ENCODE measurements at regions not wholly inside any gene's neighbourhood (a gene's known extent, or its start where the extent isn't known, plus 50 kb on each side); places are given as distances from the start of the nearest gene placed in this dataset.
A peak's percentile ranks its signal among the peaks of the same experiment; 100 is the strongest.
"Not testable (repeated sequence)": the region's sequence is repeated elsewhere in the genome, so short reads cannot be mapped to it uniquely, and the experiment has no call there.

DNA sequence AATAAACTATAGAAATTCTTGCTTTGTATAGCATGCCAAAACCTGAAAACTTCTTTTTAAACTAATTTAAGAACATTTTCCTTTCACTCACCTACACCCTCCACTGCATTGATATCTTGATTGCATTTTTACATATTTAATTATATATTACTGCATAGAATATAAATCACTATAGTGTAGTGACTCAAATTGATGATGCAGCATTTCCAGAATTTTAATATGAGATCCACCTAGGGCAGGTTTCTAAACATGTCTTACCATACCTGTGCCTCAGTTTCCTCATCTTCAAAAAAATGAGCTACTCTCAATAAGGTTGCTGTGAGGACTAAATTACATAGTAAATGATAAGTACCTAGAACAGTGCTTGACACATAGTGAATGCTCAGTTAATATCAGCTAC lies 881.5 kb downstream of the RPS29 start:
- intact Hi-C loops (cut with DNase I): no loop called here
- ATAC-seq (no peak), DNase-seq (no peak)

GRCh38 chr14:48703728-48704467 lies 882.3 kb downstream of the RPS29 start:
- peak; percentile 81 to 95 for ATAC-seq

GRCh38 chr14:48697362-48697761 lies 888.8 kb downstream of the RPS29 start:
- DNase-seq: peak; percentile 6
- ATAC-seq; intact Hi-C loops (cut with DNase I): not testable (repeated sequence)

More at GRCh38 chr14:48703728-48704467, 882.3 kb downstream of the RPS29 start:
- DNase-seq: no peak
- intact Hi-C loops (cut with DNase I): no loop called here

DNA sequence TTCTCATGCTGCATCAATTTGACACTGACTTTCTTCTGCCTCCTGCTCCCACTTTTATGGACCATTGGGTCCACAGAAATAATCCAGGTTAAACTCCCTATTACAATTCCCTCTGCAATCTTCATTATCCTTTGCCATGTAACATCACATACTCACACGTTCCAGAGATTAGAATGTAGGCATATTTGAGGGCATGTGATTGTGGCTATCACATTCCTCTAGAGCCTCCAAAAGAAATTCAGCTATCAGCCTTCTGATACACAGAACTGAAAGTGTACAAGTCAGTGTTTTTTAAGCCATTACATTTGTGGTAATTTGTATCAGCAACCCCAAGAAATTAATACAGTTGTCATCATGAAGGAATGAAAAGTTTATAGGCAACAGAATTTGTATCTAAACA lies 892.4 kb downstream of the RPS29 start:
- ATAC-seq: no peak
- intact Hi-C loops (cut with DNase I): no loop called here
- DNase-seq: no peak

GRCh38 chr14:48690349-48690748 lies 895.8 kb downstream of the RPS29 start:
- ATAC-seq: no peak
- intact Hi-C loops (cut with DNase I): no loop called here
- DNase-seq: no peak

DNA sequence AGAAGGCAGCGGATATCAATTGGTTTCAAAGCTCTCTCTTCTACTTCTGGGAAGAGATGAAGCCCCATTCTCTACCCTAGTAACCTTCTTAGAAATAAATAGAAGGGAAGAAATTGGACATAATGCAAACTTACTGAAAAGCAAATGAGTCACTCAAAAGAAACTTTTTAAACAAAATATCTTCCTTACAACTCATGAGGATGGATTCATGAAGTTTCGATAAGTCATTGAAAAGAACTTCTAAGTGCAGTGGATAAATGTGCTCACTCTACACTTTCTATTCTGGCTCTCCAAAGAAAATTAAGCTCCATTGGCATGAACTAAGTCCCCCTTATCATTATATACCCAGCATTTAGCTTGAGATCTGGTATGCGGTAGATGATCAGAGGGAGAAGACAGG lies 899.5 kb downstream of the RPS29 start:
- DNase-seq (no peak), ATAC-seq (no peak)
- intact Hi-C loops (cut with DNase I): no loop called here

GRCh38 chr14:48672506-48672905 lies 913.7 kb downstream of the RPS29 start:
- ATAC-seq (no peak), DNase-seq (no peak)
- intact Hi-C loops (cut with DNase I): no loop called here

DNA sequence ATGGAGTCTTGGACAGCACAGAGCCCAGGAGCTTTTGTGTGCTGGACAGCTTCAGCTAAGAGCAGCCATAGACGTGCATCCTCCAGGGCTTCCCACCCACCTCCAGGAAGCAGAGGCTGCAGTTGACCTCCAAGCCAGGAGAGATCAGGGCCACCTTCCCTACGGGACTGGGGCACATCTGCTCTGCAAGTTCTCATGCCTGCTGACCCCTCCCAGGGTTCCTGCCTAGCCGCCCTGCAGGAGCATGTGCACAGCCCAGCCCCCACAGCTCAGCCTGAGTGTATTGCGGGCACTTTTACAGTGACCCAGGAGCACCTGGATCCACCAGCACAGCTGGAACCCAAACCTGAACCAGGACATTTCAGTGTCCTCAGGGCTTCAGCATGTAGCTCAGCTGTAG lies 915.2 kb downstream of the RPS29 start:
- no peak for DNase-seq
- intact Hi-C loops (cut with DNase I): no loop called here
- ATAC-seq: no peak

DNA sequence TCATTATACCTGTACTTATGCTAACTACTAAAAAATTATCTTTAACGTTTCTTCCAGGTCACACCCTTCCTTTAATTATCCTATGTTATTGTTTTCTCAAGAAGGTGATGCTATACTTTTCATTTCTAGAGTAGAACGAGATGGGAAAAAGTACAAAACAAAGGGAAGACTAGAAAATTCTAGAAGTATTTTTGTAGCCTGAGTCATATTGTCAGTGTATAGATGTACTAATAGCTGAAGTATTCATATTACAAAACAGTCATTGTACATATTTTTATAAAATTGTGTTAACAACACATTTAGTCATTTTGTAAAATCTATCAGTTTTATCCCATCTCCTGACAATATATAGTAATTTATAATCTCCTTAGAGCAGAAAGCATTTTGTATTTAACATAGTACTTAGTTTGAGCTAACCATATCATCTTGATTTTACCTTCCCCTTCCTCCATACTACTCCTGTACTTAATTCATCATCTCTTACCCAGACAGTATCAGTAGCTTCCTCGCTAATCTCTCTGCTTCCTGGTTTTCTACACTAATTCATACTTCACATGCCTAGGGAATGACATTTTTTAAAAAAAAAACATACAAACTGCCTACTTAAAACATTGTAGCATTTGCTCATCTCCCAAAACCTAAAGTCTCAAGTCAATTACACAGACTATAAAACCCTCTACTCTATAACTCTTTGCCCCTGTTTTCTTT lies 920.9 kb downstream of the RPS29 start:
- intact Hi-C loops (cut with DNase I): no loop called here
- DNase-seq: no peak
- no peak for ATAC-seq

GRCh38 chr14:48643241-48643640 lies 942.9 kb downstream of the RPS29 start:
- ATAC-seq (no peak), DNase-seq (no peak)
- intact Hi-C loops (cut with DNase I): no loop called here

DNA sequence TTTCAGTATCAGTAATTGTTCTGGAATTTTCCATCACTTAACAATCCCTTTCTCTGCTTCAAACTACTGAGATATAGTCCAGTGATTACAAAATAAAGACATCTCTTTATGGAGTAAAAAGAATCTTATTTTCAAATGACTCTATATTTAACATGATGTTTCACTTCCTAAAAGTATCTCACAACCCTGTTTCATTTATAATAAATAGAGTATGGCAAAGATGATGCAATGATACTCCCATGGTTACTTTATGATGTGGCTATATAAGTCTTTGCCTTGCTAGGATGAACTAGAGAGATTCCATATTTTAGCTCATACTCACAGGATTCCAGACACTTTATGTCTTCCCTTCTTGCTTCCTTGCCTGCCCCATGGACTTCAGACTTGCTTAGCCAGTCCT lies 953.5 kb upstream of the MDGA2 start:
- no peak for ATAC-seq
- intact Hi-C loops (cut with DNase I): no loop called here
- no peak for DNase-seq

DNA sequence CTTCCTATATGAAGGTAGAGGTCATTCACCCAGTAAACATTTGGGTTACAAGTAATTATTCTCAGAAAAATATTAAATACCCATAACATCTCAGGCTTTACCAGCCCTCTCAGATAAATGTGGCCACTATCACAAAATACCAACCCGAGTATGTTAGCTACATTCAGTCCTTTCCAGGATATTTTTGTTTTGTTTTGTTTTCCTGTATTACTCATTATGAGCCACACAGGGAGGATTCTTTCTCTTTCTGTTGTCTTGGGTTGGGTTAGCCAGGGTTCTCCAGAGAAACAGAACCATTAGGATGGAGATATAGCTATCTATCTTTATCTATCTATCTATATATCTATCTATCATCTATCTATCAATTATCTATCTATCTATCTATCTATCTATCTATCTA lies 947.6 kb upstream of the MDGA2 start:
- no peak for DNase-seq
- intact Hi-C loops (cut with DNase I): no loop called here
- ATAC-seq: no peak

DNA sequence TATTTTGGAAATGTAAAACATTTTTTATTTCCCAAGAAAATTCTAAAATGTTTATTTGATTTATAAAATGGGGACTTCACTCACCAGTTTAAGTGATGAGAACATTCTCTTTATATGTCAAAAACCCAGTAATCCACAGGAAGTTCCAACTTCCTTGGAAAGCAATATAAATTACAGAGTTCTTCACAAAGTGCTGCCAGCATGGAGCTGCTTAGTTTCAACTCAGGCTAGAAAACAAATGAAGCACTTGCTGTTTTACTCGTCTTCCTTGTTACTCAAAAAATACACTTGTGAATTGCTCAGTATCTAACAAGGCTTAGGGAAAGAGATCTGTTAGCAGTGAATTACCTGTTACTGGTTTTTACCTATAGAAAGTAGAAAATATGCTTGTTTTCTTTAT lies 942.7 kb upstream of the MDGA2 start:
- no peak for ATAC-seq
- intact Hi-C loops (cut with DNase I): no loop called here
- DNase-seq: no peak

DNA sequence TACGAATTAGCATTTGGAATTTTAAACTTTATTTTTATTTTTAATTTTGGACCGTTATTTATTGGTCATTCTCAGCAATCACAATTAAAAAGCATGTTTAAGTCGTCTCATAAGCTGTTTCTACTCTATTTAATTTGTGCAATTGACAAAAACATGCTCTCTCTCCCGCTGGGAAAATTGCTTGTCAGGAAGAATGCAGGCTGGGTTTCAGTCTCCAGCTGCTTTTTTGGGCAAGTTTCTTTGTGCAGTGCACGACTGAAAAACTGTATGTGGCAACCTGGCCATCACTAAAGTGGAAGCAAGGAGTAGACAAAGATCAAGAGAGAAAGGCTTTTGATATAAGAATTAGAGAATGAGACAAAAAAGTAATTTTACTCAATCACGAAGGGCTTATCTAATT lies 941.5 kb upstream of the MDGA2 start:
- DNase-seq: no peak

GRCh38 chr14:48615618-48616017 lies 940.2 kb upstream of the MDGA2 start:
- DNase-seq (no peak), ATAC-seq (no peak)
- intact Hi-C loops (cut with DNase I): no loop called here

More for the DNA sequence above, 941.5 kb upstream of the MDGA2 start:
- intact Hi-C loops (cut with DNase I): no loop called here
- no peak for ATAC-seq

DNA sequence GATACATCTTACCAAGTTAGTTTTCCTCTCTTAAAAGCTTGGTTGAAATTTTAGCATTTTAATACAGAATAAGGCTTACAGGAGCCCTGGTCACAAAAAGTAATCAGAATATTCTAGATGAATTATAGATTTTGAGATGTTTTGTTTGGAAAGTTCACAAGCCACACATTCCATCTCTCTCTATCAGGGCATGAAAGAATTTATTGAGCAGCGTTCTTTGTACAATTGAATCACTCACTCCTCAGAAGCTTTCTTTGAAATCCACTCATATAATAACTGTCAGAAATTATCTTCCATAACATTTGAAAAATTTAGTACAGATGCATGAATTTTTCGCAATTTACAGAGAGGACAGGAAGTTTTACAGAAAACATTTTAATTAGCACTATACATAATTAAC lies 938.6 kb upstream of the MDGA2 start:
- ATAC-seq: no peak
- DNase-seq: no peak
- intact Hi-C loops (cut with DNase I): no loop called here

DNA sequence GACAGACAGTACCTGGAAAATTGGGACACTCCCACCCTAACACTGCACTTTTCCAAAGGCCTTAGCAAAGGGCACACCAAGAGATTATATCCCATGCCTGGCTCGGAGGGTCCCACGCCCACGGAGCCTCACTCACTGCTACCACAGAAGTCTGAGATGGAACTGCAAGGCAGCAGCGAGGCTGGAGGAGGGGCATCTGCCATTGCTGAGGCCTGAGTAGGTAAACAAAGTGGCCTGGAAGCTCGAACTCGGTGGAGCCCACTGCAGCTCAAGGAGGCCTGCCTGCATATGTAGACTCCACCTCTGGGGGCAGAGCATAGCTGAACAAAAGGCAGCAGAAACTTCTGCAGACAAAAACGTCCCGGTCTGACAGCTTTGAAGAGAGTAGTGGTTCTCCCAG lies 931.6 kb upstream of the MDGA2 start:
- intact Hi-C loops (cut with DNase I); DNase-seq; ATAC-seq: not testable (repeated sequence)

- ATAC-seq: no peak
- intact Hi-C loops (cut with DNase I): no loop called here
Measured at GRCh38 chr14:48598458-48598857, 923.1 kb upstream of the MDGA2 start.

GRCh38 chr14:48586099-48586498 lies 910.7 kb upstream of the MDGA2 start:
- intact Hi-C loops (cut with DNase I): no loop called here
- ATAC-seq: no peak
- DNase-seq: no peak

More at GRCh38 chr14:48598458-48598857, 923.1 kb upstream of the MDGA2 start:
- DNase-seq: no peak

DNA sequence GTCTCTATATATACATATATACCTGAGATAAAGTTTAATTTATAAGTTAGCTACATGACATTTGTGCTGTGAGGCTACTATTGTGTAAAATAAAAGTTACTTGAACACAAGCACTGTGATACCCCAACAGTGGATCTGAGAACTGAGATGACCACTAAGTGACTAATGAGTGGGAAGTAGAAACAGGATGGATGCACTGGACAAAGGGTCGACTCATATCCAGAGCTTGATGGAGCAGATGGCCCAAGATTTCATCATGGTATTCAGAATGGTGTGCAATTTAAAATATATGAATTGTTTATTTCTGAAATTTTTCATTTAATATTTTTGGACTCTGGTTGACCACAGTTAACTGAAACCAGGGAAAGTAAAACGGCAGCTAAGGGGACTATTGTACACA lies 908.6 kb upstream of the MDGA2 start:
- DNase-seq (no peak), ATAC-seq (no peak)
- intact Hi-C loops (cut with DNase I): no loop called here

DNA sequence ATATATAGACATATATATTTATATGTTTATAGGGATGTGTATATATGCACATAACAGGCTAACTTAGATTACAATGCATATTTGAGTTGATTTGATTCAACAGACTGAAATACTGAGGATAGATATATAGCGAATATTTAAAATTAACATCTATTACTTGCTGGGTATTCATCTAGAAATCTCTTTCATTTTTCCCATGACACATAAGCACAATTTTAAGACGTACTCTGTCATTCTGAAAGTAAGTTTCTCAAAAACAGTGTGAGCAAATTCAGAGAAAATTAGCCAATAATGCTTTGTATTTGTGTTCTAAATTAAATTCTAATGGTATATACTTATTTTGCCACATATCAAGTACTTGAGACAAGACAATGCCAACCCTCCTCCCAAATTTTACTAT lies 907.5 kb upstream of the MDGA2 start:
- DNase-seq (no peak), ATAC-seq (no peak)
- intact Hi-C loops (cut with DNase I): no loop called here
